ENCODE measurements at regions not wholly inside any gene's neighbourhood (a gene's known extent, or its start where the extent isn't known, plus 50 kb on each side); places are given as distances from the start of the nearest gene placed in this dataset.

DNA sequence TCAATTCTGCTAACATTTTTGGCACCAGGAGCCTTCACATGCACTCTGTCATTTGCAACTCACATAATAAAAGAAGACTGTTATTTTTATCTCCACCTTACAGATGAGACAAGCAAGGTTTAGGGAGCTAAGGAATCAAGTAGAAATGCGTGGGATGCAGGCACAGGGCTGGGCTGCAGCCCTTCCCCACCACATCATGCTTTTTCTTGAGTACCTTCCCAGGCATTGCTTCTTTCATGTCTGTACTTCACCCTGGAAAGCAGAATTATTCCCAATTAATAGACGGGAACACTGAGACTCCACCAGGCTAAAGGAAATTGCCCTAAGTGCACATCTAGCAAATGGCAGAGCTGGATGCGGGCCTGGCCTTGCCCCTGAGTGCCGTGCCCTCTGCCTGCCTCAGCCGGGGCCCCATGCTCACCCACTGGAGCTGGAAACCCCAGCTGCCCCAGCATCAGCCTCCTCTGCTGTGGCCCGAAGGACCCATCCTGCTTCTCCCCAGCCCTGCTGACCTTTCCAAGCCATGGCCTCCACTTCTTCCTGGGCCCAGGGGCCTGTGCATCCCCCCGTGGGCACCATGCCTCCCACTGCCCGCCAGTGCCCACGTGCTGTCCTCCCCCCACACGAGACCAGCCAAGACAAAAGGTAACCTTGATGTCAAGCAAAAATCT, 257.5 kb downstream of the TOMM20 start:
- no peak overlapping the region for H3K4me3 Mint-ChIP-seq (ENCODE audit: unreplicated experiment)
- Histone ChIP-seq H3K79me2 (ENCODE audit: insufficient read depth, low read length) (no peaks in the 10 kb centered on the region), H4K20me1 (ENCODE audit: insufficient read depth, low read length) (no peaks in the 10 kb centered on the region), H3K4me3 (ENCODE audit: insufficient read depth, low read depth, low read length) (no peak overlapping the region), H3K9ac (ENCODE audit: low read length) (peak overlapping the region; percentile 10), H2AFZ (ENCODE audit: low read depth, low read length) (no peak overlapping the region), H3K36me3 (ENCODE audit: insufficient read depth, low read length) (no peaks in the 10 kb centered on the region), H3K27ac (ENCODE audit: low read depth, low read length) (peak overlapping the region; percentile 39), H3K9me3 (ENCODE audit: insufficient read depth, low read depth, low read length) (no peaks in the 10 kb centered on the region), H3K4me1 (ENCODE audit: insufficient read depth, low read length) (peaks cover 22% of the 10 kb centered on the region), H3K4me2 (ENCODE audit: low read length) (peak overlapping the region; percentile 24), H3K27me3 (ENCODE audit: insufficient read depth, low read length) (no peaks in the 10 kb centered on the region)
- no peaks in the 10 kb centered on the region for H3K27me3 Mint-ChIP-seq (ENCODE audit: low read depth, unreplicated experiment)
- H3K4me1 Mint-ChIP-seq (ENCODE audit: low read depth, unreplicated experiment): peaks cover 34% of the 10 kb centered on the region
- H3K9me3 Mint-ChIP-seq (ENCODE audit: unreplicated experiment): peaks cover 3% of the 10 kb centered on the region
- H3K27ac Mint-ChIP-seq (ENCODE audit: unreplicated experiment): peak overlapping the region; percentile 42
- FAIRE-seq: no peak
- TF ChIP-seq, protein P1, sequence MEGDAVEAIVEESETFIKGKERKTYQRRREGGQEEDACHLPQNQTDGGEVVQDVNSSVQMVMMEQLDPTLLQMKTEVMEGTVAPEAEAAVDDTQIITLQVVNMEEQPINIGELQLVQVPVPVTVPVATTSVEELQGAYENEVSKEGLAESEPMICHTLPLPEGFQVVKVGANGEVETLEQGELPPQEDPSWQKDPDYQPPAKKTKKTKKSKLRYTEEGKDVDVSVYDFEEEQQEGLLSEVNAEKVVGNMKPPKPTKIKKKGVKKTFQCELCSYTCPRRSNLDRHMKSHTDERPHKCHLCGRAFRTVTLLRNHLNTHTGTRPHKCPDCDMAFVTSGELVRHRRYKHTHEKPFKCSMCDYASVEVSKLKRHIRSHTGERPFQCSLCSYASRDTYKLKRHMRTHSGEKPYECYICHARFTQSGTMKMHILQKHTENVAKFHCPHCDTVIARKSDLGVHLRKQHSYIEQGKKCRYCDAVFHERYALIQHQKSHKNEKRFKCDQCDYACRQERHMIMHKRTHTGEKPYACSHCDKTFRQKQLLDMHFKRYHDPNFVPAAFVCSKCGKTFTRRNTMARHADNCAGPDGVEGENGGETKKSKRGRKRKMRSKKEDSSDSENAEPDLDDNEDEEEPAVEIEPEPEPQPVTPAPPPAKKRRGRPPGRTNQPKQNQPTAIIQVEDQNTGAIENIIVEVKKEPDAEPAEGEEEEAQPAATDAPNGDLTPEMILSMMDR (IDR thresholded peaks at IDR 0.05; ENCODE audit: insufficient read depth, low read depth, low read length): no peak
- no peak for TF ChIP-seq EZH2 (IDR thresholded peaks at IDR 0.05; ENCODE audit: insufficient read depth, low read length)
- DNase-seq (ENCODE audit: low read depth): no peak
- H3K36me3 Mint-ChIP-seq (ENCODE audit: low read depth, unreplicated experiment): no peaks in the 10 kb centered on the region

DNA sequence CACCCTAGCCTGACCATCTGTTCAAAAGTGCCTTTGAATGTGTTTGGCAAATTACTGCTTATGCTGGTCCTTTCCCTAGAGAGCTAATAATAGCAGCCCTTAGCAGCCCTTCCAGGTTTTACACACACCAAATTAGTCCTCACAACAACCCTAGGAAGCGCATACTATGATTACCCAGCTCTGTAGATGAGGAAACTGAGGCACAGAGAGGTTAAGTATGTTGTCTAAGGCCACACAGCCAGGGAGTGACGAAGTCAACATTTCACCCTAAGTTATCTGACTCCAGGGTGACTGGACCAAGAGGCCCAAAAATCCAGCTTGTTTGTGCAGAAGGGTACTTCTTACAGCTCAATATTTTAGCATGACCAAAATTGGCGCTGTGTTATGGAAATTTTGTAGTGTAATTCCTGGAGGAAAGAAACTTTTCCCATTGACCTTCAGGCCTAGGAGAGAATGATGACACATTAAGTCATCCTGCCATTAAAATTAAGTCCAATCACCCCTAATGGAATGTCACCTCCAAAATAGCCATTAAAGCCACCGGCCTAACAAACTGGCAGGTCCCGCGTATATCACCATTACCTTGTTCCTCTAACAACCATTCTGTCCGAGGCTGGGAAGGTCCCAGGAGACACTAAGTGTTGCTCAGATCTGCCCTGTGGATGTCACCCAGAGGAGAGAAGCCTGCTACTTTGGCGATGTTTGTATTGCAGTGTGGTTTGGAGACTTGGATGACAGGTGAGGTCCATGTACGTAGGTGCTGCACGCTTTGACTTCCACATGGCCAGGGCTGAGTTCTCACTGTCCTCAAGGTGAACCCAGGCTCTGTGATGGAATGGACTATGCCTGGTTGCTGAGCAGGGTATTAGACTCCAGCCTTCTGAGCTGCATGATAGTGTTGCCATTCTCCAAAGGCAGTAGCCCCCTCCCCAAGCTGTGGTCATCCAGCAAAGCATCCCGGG, 258.3 kb downstream of the TOMM20 start:
- H3K4me2 ChIP-seq (ENCODE audit: low read length): no peak overlapping the region
- no peak overlapping the region for H3K9ac ChIP-seq (ENCODE audit: low read length)
- H3K36me3 ChIP-seq (ENCODE audit: insufficient read depth, low read length): no peaks in the 10 kb centered on the region
- H3K4me3 ChIP-seq (ENCODE audit: insufficient read depth, low read depth, low read length): no peak overlapping the region
- FAIRE-seq: no peak
- H3K4me1 Mint-ChIP-seq (ENCODE audit: low read depth, unreplicated experiment): peaks cover 35% of the 10 kb centered on the region
- TF ChIP-seq EZH2 (IDR thresholded peaks at IDR 0.05; ENCODE audit: insufficient read depth, low read length): no peak
- TF ChIP-seq, protein P1 (IDR thresholded peaks at IDR 0.05; ENCODE audit: insufficient read depth, low read depth, low read length): no peak
- DNase-seq (ENCODE audit: low read depth): no peak
- no peaks in the 10 kb centered on the region for H3K79me2 ChIP-seq (ENCODE audit: insufficient read depth, low read length)
- H3K9me3 ChIP-seq (ENCODE audit: insufficient read depth, low read depth, low read length): peaks cover 4% of the 10 kb centered on the region
- no peaks in the 10 kb centered on the region for H3K27me3 ChIP-seq (ENCODE audit: insufficient read depth, low read length)
- H3K36me3 Mint-ChIP-seq (ENCODE audit: low read depth, unreplicated experiment): no peaks in the 10 kb centered on the region
- no peak overlapping the region for H3K27ac Mint-ChIP-seq (ENCODE audit: unreplicated experiment)
- H4K20me1 ChIP-seq (ENCODE audit: insufficient read depth, low read length): no peaks in the 10 kb centered on the region
- H3K4me1 ChIP-seq (ENCODE audit: insufficient read depth, low read length): peaks cover 24% of the 10 kb centered on the region
- no peaks in the 10 kb centered on the region for H3K27me3 Mint-ChIP-seq (ENCODE audit: low read depth, unreplicated experiment)
- H2AFZ ChIP-seq (ENCODE audit: low read depth, low read length): no peak overlapping the region
- no peak overlapping the region for H3K4me3 Mint-ChIP-seq (ENCODE audit: unreplicated experiment)
- no peak overlapping the region for H3K27ac ChIP-seq (ENCODE audit: low read depth, low read length)
- H3K9me3 Mint-ChIP-seq (ENCODE audit: unreplicated experiment): peaks cover 7% of the 10 kb centered on the region

All from astrocyte (in vitro differentiated cells and primary cell).